Small intestine (tissue), 7 donors: ENCODE measurements at regions not wholly inside any gene's neighbourhood (a gene's known extent, or its start where the extent isn't known, plus 50 kb on each side); places are given as distances from the start of the nearest gene placed in this dataset.

ENCODE experiments used
- DNase-seq, 2 donors: peaks; one replicate each; pipeline versions ENCODE4 v3.0.0 to v3.0.0-alpha.2; 2013
- FAIRE-seq: peaks from 2 replicates; lab custom pipeline; 2012; peaks lifted over from hg19 to GRCh38; lab: Jason Lieb, UNC
- H3K27ac ChIP-seq, 3 donors: one replicate each; pipeline ENCODE4 v1.5.1; 2013; ENCODE audit warnings: low read length in 2 of 3, mild to moderate bottlenecking in 2 of 3, control low read depth in 1 of 3, inconsistent platforms in 1 of 3, low read depth in 1 of 3, moderate library complexity in 1 of 3
- H3K27me3 ChIP-seq, 3 donors: one replicate each; pipeline ENCODE4 v1.6.1; 2013; ENCODE audit warnings: low read length in 3 of 3, inconsistent platforms in 1 of 3; ENCODE audit not compliant: control insufficient read depth in 3 of 3, insufficient read depth in 3 of 3
- H3K36me3 ChIP-seq, 3 donors: one replicate each; pipeline ENCODE4 v1.6.1; 2013; ENCODE audit warnings: low read length in 3 of 3, inconsistent platforms in 1 of 3, low read depth in 1 of 3, mild to moderate bottlenecking in 1 of 3, moderate library complexity in 1 of 3; ENCODE audit not compliant: control insufficient read depth in 3 of 3, insufficient read depth in 2 of 3
- H3K4me1 ChIP-seq, 3 donors: one replicate each; pipeline ENCODE4 v1.6.1; 2013; ENCODE audit warnings: low read length in 2 of 3, inconsistent platforms in 1 of 3, low read depth in 1 of 3, mild to moderate bottlenecking in 1 of 3, moderate library complexity in 1 of 3; ENCODE audit not compliant: control insufficient read depth in 3 of 3, insufficient read depth in 2 of 3
- H3K4me3 ChIP-seq, 3 donors: one replicate each; pipeline ENCODE4 v1.5.1; 2013; ENCODE audit warnings: low read length in 3 of 3, control low read depth in 1 of 3, inconsistent platforms in 1 of 3, low read depth in 1 of 3, mild to moderate bottlenecking in 1 of 3, moderate library complexity in 1 of 3
- H3K9me3 ChIP-seq, 2 donors: one replicate each; pipeline ENCODE4 v1.6.1; 2013; ENCODE audit warnings: low read depth in 1 of 2, low read length in 1 of 2; ENCODE audit not compliant: control insufficient read depth in 2 of 2, insufficient read depth in 1 of 2
- WGBS, 3 donors: extraction: QIAGEN DNeasy Blood & Tissue Kit; methylation state at CpG; one replicate each; pipeline ENCODE4 v1.1.7; 2013; 5-methylcytosine and 5-hydroxymethylcytosine counted together
- donor health status: healthy with polysubstance abuse.
- donor health status: control.
- donor health status: control.
- donor health status: Bipolar disorder and iron deficiency.
- donor health status: healthy.

DNA sequence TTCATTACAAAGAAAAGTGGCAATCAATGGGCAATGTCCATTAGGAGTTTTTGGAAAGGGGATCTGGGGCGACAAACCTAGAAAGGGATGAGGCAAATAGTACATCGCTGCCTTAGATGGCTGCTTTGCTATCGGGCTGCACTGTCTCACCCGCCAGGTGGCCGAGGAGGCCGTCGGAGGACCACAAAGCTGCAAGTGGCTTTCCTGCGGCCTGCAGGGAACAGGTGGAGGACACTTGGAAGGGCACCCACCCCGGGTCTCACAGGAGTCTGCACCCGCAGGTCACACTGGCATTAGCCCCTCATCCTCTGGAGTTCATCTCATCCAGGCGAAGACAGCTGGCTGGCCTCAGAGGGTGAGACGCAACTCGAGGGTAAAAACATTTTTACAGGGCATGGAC lies 1392.5 kb downstream of the AACS start:
- H3K36me3 ChIP-seq = no peaks in the 10 kb centered on the region
- H3K9me3 ChIP-seq = no peaks in the 10 kb centered on the region
- H3K27me3 ChIP-seq = no peaks in the 10 kb centered on the region
- 90 to 91% (median 90%) methylated on average over 13 of the region's 13 CpGs for WGBS, 3 donors
- FAIRE-seq = no peak
- H3K27ac ChIP-seq = no peak overlapping the region
- DNase-seq = no peak
- no peaks in the 10 kb centered on the region for H3K4me1 ChIP-seq
- no peak overlapping the region for H3K4me3 ChIP-seq

GRCh38 chr12:126464153-126464552 lies 1398.9 kb downstream of the AACS start:
- no peaks in the 10 kb centered on the region for H3K36me3 ChIP-seq
- no peaks in the 10 kb centered on the region for H3K4me1 ChIP-seq
- WGBS, 3 donors = 70 to 82% (median 70%) methylated on average over 5 of the region's 5 CpGs
- H3K27ac ChIP-seq = no peak overlapping the region
- no peak overlapping the region for H3K4me3 ChIP-seq
- FAIRE-seq (no peak), DNase-seq (no peak)
- H3K9me3 ChIP-seq = no peaks in the 10 kb centered on the region
- no peaks in the 10 kb centered on the region for H3K27me3 ChIP-seq

GRCh38 chr12:126469211-126469610 lies 1404.0 kb downstream of the AACS start:
- FAIRE-seq (no peak), DNase-seq (no peak)
- H3K36me3 ChIP-seq = no peaks in the 10 kb centered on the region
- H3K27ac ChIP-seq = no peak overlapping the region
- H3K27me3 ChIP-seq = no peaks in the 10 kb centered on the region
- H3K4me3 ChIP-seq = no peak overlapping the region
- no peaks in the 10 kb centered on the region for H3K4me1 ChIP-seq
- 82 to 90% (median 87%) methylated on average over 2 of the region's 2 CpGs for WGBS, 3 donors
- H3K9me3 ChIP-seq = no peaks in the 10 kb centered on the region

- H3K4me3 ChIP-seq = no peak overlapping the region
- no peaks in the 10 kb centered on the region for H3K4me1 ChIP-seq
- no peaks in the 10 kb centered on the region for H3K36me3 ChIP-seq
- no peak for DNase-seq
- FAIRE-seq = no peak
- WGBS, 3 donors = 92 to 97% (median 93%) methylated on average over 3 of the region's 3 CpGs
- no peak overlapping the region for H3K27ac ChIP-seq
- peaks cover 0 to 8% of the 10 kb centered on the region in 2 donors for H3K9me3 ChIP-seq
- no peaks in the 10 kb centered on the region for H3K27me3 ChIP-seq
Measured at GRCh38 chr12:126474703-126475102, 1409.5 kb downstream of the AACS start.

DNA sequence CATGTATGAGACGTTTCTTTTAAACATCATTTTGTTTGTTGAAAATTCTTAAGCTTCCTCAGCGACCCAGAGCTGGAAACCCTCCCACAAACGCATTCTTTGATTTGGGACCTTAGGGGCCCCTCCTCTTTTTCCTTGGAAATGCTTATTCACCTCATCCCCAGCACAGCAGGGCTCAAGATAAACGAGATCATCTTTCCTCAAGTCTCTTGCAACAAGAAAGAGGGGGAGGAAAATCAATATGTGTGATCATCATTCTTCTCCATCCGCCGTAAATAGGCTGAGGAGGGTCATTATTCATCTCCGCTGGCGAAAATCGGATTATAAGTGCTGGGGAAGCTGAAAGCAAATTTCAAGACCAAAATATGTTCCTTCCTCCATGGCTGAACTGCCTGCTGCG lies 1415.2 kb downstream of the AACS start:
- Histone ChIP-seq H3K27ac (no peak overlapping the region), H3K4me1 (no peaks in the 10 kb centered on the region), H3K27me3 (no peaks in the 10 kb centered on the region), H3K36me3 (no peaks in the 10 kb centered on the region), H3K9me3 (peaks cover 0 to 8% of the 10 kb centered on the region in 2 donors), H3K4me3 (no peak overlapping the region)
- WGBS, 3 donors = 52 to 53% (median 52%) methylated on average over 10 of the region's 10 CpGs
- FAIRE-seq (no peak), DNase-seq (no peak)

GRCh38 chr12:126481688-126482087 lies 1416.5 kb downstream of the AACS start:
- H3K4me3 ChIP-seq = no peak overlapping the region
- H3K9me3 ChIP-seq = peaks cover 0 to 6% of the 10 kb centered on the region in 2 donors
- H3K4me1 ChIP-seq = no peaks in the 10 kb centered on the region
- FAIRE-seq (no peak), DNase-seq (no peak)
- H3K27me3 ChIP-seq = no peaks in the 10 kb centered on the region
- WGBS, 3 donors = 80 to 90% (median 86%) methylated on average over 6 of the region's 6 CpGs
- H3K27ac ChIP-seq = no peak overlapping the region
- no peaks in the 10 kb centered on the region for H3K36me3 ChIP-seq

- Histone ChIP-seq H3K9me3 (peaks cover 0 to 6% of the 10 kb centered on the region in 2 donors), H3K36me3 (no peaks in the 10 kb centered on the region), H3K4me3 (no peak overlapping the region), H3K4me1 (no peaks in the 10 kb centered on the region), H3K27me3 (no peaks in the 10 kb centered on the region), H3K27ac (no peak overlapping the region)
- DNase-seq (no peak), FAIRE-seq (no peak)
- WGBS, 3 donors = 50 to 100% (median 67%) methylated on average over 1 to 2 of the region's 2 CpGs
Measured at GRCh38 chr12:126482238-126482889, 1417.1 kb downstream of the AACS start.

GRCh38 chr12:126483145-126484068 lies 1418.2 kb downstream of the AACS start:
- WGBS, 3 donors = 78 to 90% (median 85%) methylated on average over 17 of the region's 17 CpGs
- FAIRE-seq (no peak), DNase-seq (no peak)
- H3K27ac ChIP-seq = no peak overlapping the region
- H3K27me3 ChIP-seq = no peaks in the 10 kb centered on the region
- no peak overlapping the region for H3K4me3 ChIP-seq
- H3K4me1 ChIP-seq = no peaks in the 10 kb centered on the region
- H3K9me3 ChIP-seq = peaks cover 0 to 6% of the 10 kb centered on the region in 2 donors
- no peaks in the 10 kb centered on the region for H3K36me3 ChIP-seq
